ENCODE measurements at regions not wholly inside any gene's neighbourhood (a gene's known extent, or its start where the extent isn't known, plus 50 kb on each side); places are given as distances from the start of the nearest gene placed in this dataset.

DNA sequence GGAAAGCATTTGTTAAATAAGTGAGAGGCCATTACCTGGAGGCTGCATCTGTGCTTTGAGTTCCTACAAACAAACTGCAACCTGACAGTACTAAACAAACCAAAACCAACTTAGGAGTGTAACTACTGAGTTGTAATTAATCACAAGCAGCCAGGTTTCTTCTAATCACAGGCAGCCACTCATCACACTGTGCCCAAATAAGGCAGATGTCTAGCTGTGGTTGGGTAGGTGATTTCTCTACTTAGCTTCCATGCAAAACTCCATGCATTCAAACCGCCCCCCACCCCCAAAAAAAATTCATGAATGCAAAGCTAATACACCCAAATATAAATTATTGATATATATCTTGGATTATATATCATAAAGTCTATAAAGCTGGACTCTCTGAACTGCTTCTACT is 461.1 kb downstream of the ARL4A start:
- no peaks in the 10 kb centered on the region for H3K27me3 ChIP-seq
- no peak for TF ChIP-seq EP300 (IDR thresholded peaks at IDR 0.05)
- TF ChIP-seq POLR2AphosphoS5 (IDR thresholded peaks at IDR 0.05): no peak
- TF ChIP-seq POLR2A (IDR thresholded peaks at IDR 0.05): no peak
- TF ChIP-seq CTCF (IDR thresholded peaks at IDR 0.05): no peak
- H3K4me3 ChIP-seq: no peak overlapping the region
- no peak for DNase-seq
- no peak overlapping the region for H3K27ac ChIP-seq
- intact Hi-C loops (cut with DNase I; ENCODE audit: low total_unique reads): no loop called here
- no peaks in the 10 kb centered on the region for H3K9me3 ChIP-seq
- no peaks in the 10 kb centered on the region for H3K36me3 ChIP-seq
- 40 to 74% (median 50%) methylated on average over 1 of the region's 1 CpG for WGBS, 5 donors
- peaks cover 0 to 10% (median 4%) of the 10 kb centered on the region in 4 donors for H3K4me1 ChIP-seq

DNA sequence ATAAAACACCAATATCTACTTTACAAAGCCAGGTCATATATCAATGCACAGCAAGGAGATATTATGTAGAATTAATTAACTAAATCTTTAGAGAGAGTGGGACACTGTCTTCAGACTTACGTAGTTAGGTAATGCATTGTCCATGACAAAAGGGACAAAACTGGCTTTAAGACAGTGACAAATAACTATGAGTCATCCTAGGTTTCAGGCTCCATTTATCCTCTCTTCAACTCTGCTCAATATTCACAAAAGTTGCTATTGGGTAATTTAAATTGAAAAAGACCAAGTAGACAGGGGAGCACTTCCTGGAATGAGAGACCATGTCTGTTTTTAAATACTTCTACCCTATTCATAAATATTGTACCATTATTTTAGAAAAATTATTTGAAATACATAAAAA is 464.5 kb downstream of the ARL4A start:
- no peak for DNase-seq
- intact Hi-C loops (cut with DNase I; ENCODE audit: low total_unique reads): no loop called here
- WGBS, 5 donors: 87 to 100% (median 97%) methylated on average over 1 of the region's 1 CpG

DNA sequence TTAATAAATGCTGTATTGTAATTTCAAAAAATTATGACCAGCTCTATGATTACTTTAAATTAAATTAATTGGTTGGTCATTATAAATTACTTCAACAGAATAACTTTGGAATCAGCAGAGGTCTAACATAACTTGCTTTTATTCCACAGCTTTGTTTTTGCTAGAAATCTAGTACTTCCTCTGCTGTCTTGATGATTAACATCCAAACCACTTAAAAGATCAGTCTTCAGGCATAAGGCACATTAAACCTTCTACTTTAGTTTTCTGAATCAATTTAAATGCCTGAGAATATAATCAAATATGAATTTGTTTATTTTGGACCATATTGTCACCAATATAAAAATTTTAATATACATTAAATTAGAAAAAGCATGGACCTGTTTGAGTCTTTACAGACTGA is 465.3 kb downstream of the ARL4A start:
- no peaks in the 10 kb centered on the region for H3K4me1 ChIP-seq
- TF ChIP-seq CTCF (IDR thresholded peaks at IDR 0.05) (no peak), POLR2A (IDR thresholded peaks at IDR 0.05) (no peak), POLR2AphosphoS5 (IDR thresholded peaks at IDR 0.05) (no peak), EP300 (IDR thresholded peaks at IDR 0.05) (no peak)
- H3K9me3 ChIP-seq: no peaks in the 10 kb centered on the region
- no peaks in the 10 kb centered on the region for H3K27me3 ChIP-seq
- intact Hi-C loops (cut with DNase I; ENCODE audit: low total_unique reads): no loop called here
- H3K36me3 ChIP-seq: no peaks in the 10 kb centered on the region
- no peak for DNase-seq
- no peak overlapping the region for H3K4me3 ChIP-seq
- no peak overlapping the region for H3K27ac ChIP-seq

More for the DNA sequence above, 464.5 kb downstream of the ARL4A start:
- TF ChIP-seq POLR2A (IDR thresholded peaks at IDR 0.05): no peak
- TF ChIP-seq EP300 (IDR thresholded peaks at IDR 0.05): no peak
- TF ChIP-seq POLR2AphosphoS5 (IDR thresholded peaks at IDR 0.05): no peak
- TF ChIP-seq CTCF (IDR thresholded peaks at IDR 0.05): no peak
- Histone ChIP-seq H3K4me1 (no peaks in the 10 kb centered on the region), H3K4me3 (no peak overlapping the region), H3K9me3 (no peaks in the 10 kb centered on the region), H3K36me3 (no peaks in the 10 kb centered on the region), H3K27me3 (no peaks in the 10 kb centered on the region), H3K27ac (no peak overlapping the region)

DNA sequence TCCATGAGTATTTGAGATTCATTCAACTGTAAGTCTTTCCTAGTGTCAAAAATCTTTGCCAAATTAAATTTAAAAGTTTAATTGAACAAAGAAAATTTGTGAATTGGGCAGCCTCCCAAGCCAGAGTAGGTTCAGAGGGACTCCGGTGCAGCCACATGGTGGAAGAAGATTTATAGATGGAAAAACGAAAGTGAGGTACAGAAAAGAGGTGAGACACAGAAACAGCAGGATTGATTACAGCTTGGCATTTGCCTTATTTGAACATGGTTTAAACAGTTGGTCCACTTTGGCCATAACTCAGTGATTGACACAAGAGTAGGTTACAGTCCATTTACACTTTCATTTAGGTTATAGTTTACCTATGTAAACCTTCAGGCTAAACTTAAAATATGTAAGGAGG is 465.8 kb downstream of the ARL4A start:
- H3K36me3 ChIP-seq: no peaks in the 10 kb centered on the region
- DNase-seq: no peak
- WGBS, 5 donors: 67 to 72% (median 70%) methylated on average over 2 of the region's 2 CpGs
- no peak overlapping the region for H3K27ac ChIP-seq
- H3K27me3 ChIP-seq: no peaks in the 10 kb centered on the region
- H3K4me1 ChIP-seq: no peaks in the 10 kb centered on the region
- no peaks in the 10 kb centered on the region for H3K9me3 ChIP-seq
- H3K4me3 ChIP-seq: no peak overlapping the region
- TF ChIP-seq POLR2A (IDR thresholded peaks at IDR 0.05) (no peak), CTCF (IDR thresholded peaks at IDR 0.05) (no peak), EP300 (IDR thresholded peaks at IDR 0.05) (no peak), POLR2AphosphoS5 (IDR thresholded peaks at IDR 0.05) (no peak)
- intact Hi-C loops (cut with DNase I; ENCODE audit: low total_unique reads): no loop called here

DNA sequence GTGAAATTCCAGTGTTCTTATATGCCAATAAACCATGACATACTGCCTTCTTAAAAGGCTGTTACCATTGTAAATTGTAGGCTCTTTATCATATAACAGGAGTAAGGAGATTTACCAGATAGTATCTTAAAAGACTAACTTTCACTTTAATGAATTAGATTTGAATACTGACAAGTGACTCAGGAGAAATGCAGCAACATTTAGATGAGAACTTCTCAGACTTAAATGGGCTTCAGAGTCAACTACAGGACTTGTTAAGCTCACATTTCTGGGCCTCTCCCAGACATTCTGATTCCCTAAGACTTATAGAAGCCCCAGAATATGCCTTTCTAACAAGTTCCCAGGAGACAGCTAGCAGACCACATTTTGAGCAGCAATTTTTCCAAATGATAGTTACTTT is 466.3 kb downstream of the ARL4A start:
- no peaks in the 10 kb centered on the region for H3K36me3 ChIP-seq
- DNase-seq: no peak
- H3K4me3 ChIP-seq: no peak overlapping the region
- no peaks in the 10 kb centered on the region for H3K4me1 ChIP-seq
- no peaks in the 10 kb centered on the region for H3K9me3 ChIP-seq
- intact Hi-C loops (cut with DNase I; ENCODE audit: low total_unique reads): no loop called here
- H3K27ac ChIP-seq: no peak overlapping the region
- no peak for TF ChIP-seq POLR2AphosphoS5 (IDR thresholded peaks at IDR 0.05)
- H3K27me3 ChIP-seq: no peaks in the 10 kb centered on the region

Measured in stomach (tissue), 8 donors.